ENCODE measurements at regions not wholly inside any gene's neighbourhood (a gene's known extent, or its start where the extent isn't known, plus 50 kb on each side); places are given as distances from the start of the nearest gene placed in this dataset.

GRCh38 chr2:107412209-107412904 is 414.3 kb upstream of the RGPD4 start:
- Histone ChIP-seq H3K79me1 (ENCODE audit: insufficient read depth, low read depth, low read length, poor library complexity, severe bottlenecking) (no peaks in the 10 kb centered on the region), H2BK15ac (ENCODE audit: low read depth, low read length) (no peak overlapping the region), H3K27me3 (ENCODE audit: insufficient read depth, low read length) (no peaks in the 10 kb centered on the region), H2AK5ac (ENCODE audit: insufficient read length, low read length) (no peak overlapping the region), H3K56ac (ENCODE audit: insufficient read length, low read depth, low read length) (no peak overlapping the region), H3K23me2 (ENCODE audit: insufficient read length, low read depth, low read length, poor library complexity, severe bottlenecking) (no peaks in the 10 kb centered on the region), H4K91ac (ENCODE audit: insufficient read length, low read depth, low read length) (no peak overlapping the region), H2AFZ (ENCODE audit: low read length) (no peak overlapping the region), H3T11ph (ENCODE audit: low read length) (no peak overlapping the region), H3K27ac (ENCODE audit: insufficient read length, low read depth, low read length) (no peak overlapping the region), H3K4me2 (ENCODE audit: insufficient read depth, insufficient read length, low read length) (no peak overlapping the region), H3K79me2 (ENCODE audit: insufficient read depth, low read length) (no peaks in the 10 kb centered on the region), H3K23ac (ENCODE audit: insufficient read length, low read depth, low read length) (no peak overlapping the region), H3K9me3 (ENCODE audit: control insufficient read depth, low read depth, low read length) (no peaks in the 10 kb centered on the region), H2BK120ac (ENCODE audit: low read depth, low read length, poor library complexity, severe bottlenecking) (no peak overlapping the region), H3K4me1 (ENCODE audit: insufficient read depth, low read length) (no peaks in the 10 kb centered on the region), H2BK12ac (ENCODE audit: insufficient read length, low read depth, low read length) (no peak overlapping the region), H4K5ac (ENCODE audit: insufficient read length, low read depth, low read length) (no peak overlapping the region), H4K8ac (replicated peaks; ENCODE audit: insufficient read length, low read depth, low read length) (no peak overlapping the region), H3K14ac (ENCODE audit: insufficient read depth, low read length) (no peak overlapping the region), H3K4ac (ENCODE audit: low read depth, low read length) (no peak overlapping the region), H2BK20ac (ENCODE audit: low read depth, low read length, poor library complexity, severe bottlenecking) (no peak overlapping the region), H2BK5ac (ENCODE audit: insufficient read length, low read length) (no peak overlapping the region), H3K18ac (ENCODE audit: insufficient read length, low read depth, low read length) (no peak overlapping the region), H3K9ac (ENCODE audit: extremely low read depth, insufficient read length, low read length) (no peak overlapping the region), H4K20me1 (ENCODE audit: control insufficient read depth, insufficient read depth, insufficient read length) (no peaks in the 10 kb centered on the region)
- Mint-ChIP-seq H3K27me3 (ENCODE audit: low read depth) (no peaks in the 10 kb centered on the region), H3K36me3 (ENCODE audit: insufficient read depth in 1 of 3, low read depth in 3 of 3) (no peaks in the 10 kb centered on the region), H3K4me1 (no peaks in the 10 kb centered on the region), H3K4me3 (no peak overlapping the region), H3K9me3 (peaks cover 0 to 2% of the 10 kb centered on the region in 2 experiments; a peak in 3 of 5 replicates), H3K27ac (no peak overlapping the region)
- DNase-seq = no peak
- whole genome bisulfite sequencing (ENCODE audit: extremely low coverage, insufficient read length, low lambda C conversion rate) = no CpG with 5 or more reads among the region's 6 CpGs
- no peak for TF ChIP-seq CTCF (conservative IDR thresholded peaks at IDR 0.05)

Measured in H9 (cell line).